K562 (cell line): ENCODE measurements at regions not wholly inside any gene's neighbourhood (a gene's known extent, or its start where the extent isn't known, plus 50 kb on each side); places are given as distances from the start of the nearest gene placed in this dataset.

ENCODE experiments used
- ATAC-seq: fragments of 200-7000 bp; cut with Tn5 transposase; 3 replicates; pipeline ENCODE4 v1.9.1; 2020; ENCODE audit warnings: moderate library complexity
- BruUV-seq: library from RNA; stranded (reverse); fragments of 400-500 nt; replicated peaks from 2 replicates; lab custom pipeline; 2021; lab: Mats Ljungman, UMichigan
- CTCF ChIA-PET: fragments of 300-600 bp; formaldehyde crosslinking; extraction: SDS; loops from one replicate; lab custom pipeline; 2021; ENCODE audit warnings: low intra/inter-chr PET ratio; lab: Yijun Ruan, JAX
- POLR2A ChIA-PET: fragments of 300-600, 350-650 bp; sonication (Branson Sonifier 250); formaldehyde crosslinking; extraction: SDS; loops from one replicate; lab custom pipeline; 2021; ENCODE audit warnings: antibody characterized with exemption, inconsistent platforms; lab: Yijun Ruan, JAX
- DNase-seq, 4 experiments: peaks; one replicate each; pipeline versions ENCODE4 v3.0.0 to v3.0.0-alpha.2; 2011 to 2018; ENCODE audit warnings: low spot score in 3 of 4, mixed read lengths in 3 of 4; ENCODE audit errors: extremely low read depth in 1 of 4
- FAIRE-seq: peaks from 2 replicates; lab custom pipeline; 2011; peaks lifted over from hg19 to GRCh38; lab: Jason Lieb, UNC
- H2AFZ ChIP-seq: 2 replicates; pipeline ENCODE4 v1.6.0; 2011; ENCODE audit warnings: low read depth, low read length, control low read depth, inconsistent platforms
- H3K27ac ChIP-seq: fragments of 200-600 bp; 3 replicates; pipeline ENCODE4 v1.8.0; 2011; ENCODE audit warnings: low read depth, mild to moderate bottlenecking, control low read depth, inconsistent platforms, low read length, moderate library complexity, mixed read lengths; ENCODE audit errors: extremely low read depth
- H3K27me3 ChIP-seq, 2 experiments: fragments of 300-600 bp in 1 of 2; 2 replicates in 1 of 2; 3 replicates in 1 of 2; pipeline versions ENCODE4 v1.6.0 to v1.8.0; 2011; ENCODE audit warnings: inconsistent platforms in 2 of 2, low read length in 2 of 2, mild to moderate bottlenecking in 1 of 2, mixed read lengths in 1 of 2, moderate library complexity in 1 of 2; ENCODE audit not compliant: control insufficient read depth in 2 of 2, insufficient read depth in 2 of 2
- H3K36me3 ChIP-seq: fragments of 300-600 bp; 3 replicates; pipeline ENCODE4 v1.8.0; 2011; ENCODE audit warnings: mild to moderate bottlenecking, low read length, inconsistent platforms; ENCODE audit not compliant: control insufficient read depth, insufficient read depth
- H3K4me1 ChIP-seq, 2 experiments: fragments of 200-600 bp in 1 of 2; replicated peaks in 1 of 2; 2 replicates in 1 of 2; 3 replicates in 1 of 2; pipeline versions ENCODE4 v1.5.1 to v1.8.0; 2011; ENCODE audit warnings: inconsistent platforms in 2 of 2, low read length in 2 of 2, mild to moderate bottlenecking in 1 of 2, mixed read lengths in 1 of 2, moderate library complexity in 1 of 2; ENCODE audit not compliant: control insufficient read depth in 2 of 2, insufficient read depth in 2 of 2
- H3K4me2 ChIP-seq: 2 replicates; pipeline ENCODE4 v1.6.1; 2011; ENCODE audit warnings: low read length, control low read depth, inconsistent platforms, mixed read lengths; ENCODE audit not compliant: insufficient read depth
- H3K4me3 ChIP-seq: fragments of 200-600 bp; sonication (generic), shearing (Covaris generic); 2 replicates; pipeline ENCODE4 v1.5.1; 2016; ENCODE audit warnings: control low read depth, inconsistent platforms
- H3K79me2 ChIP-seq: fragments of 200-600 bp; 3 replicates; pipeline ENCODE4 v1.8.0; 2011; ENCODE audit warnings: low read length, inconsistent platforms; ENCODE audit not compliant: control insufficient read depth, insufficient read depth
- H3K9ac ChIP-seq, 2 experiments: 2 replicates each; pipeline versions ENCODE4 v1.6.0 to v1.6.1; 2011; ENCODE audit warnings: low read depth in 2 of 2, low read length in 2 of 2, control low read depth in 1 of 2, inconsistent platforms in 1 of 2, mild to moderate bottlenecking in 1 of 2, mixed read lengths in 1 of 2; ENCODE audit not compliant: insufficient read depth in 1 of 2
- H3K9me1 ChIP-seq: one replicate; pipeline ENCODE4 v1.6.0; 2011; ENCODE audit warnings: inconsistent platforms, mild to moderate bottlenecking, low read length, moderate library complexity; ENCODE audit not compliant: control insufficient read depth, insufficient read depth
- H3K9me3 ChIP-seq: replicated peaks from 2 replicates; pipeline ENCODE4 v1.5.1; 2011; ENCODE audit warnings: low read depth, low read length, inconsistent platforms; ENCODE audit not compliant: control insufficient read depth, insufficient read depth
- H4K20me1 ChIP-seq: replicated peaks from 2 replicates; pipeline ENCODE4 v1.6.1; 2011; ENCODE audit warnings: low read length, inconsistent platforms, mixed read lengths; ENCODE audit not compliant: control insufficient read depth, insufficient read depth
- CHD4 ChIP-seq: fragments of 200-600 bp; sonication (generic); IDR thresholded peaks from 3 replicates; pipeline ENCODE4 v1.6.1; 2012; ENCODE audit warnings: low read depth, mild to moderate bottlenecking, mixed read lengths, low read length, inconsistent platforms; ENCODE audit not compliant: insufficient read depth, insufficient replicate concordance, poor library complexity, severe bottlenecking
- GATAD2B ChIP-seq: fragments of 450-650 bp; IDR thresholded peaks from 2 replicates; pipeline ENCODE4 v1.6.1; 2017; ENCODE audit warnings: mild to moderate bottlenecking, borderline replicate concordance
- KDM5B ChIP-seq: fragments of 200-600 bp; sonication (generic); IDR thresholded peaks from 2 replicates; pipeline ENCODE4 v1.6.1; 2012; ENCODE audit warnings: low read depth, mild to moderate bottlenecking, moderate library complexity, low read length, control low read depth, inconsistent platforms; ENCODE audit not compliant: insufficient replicate concordance
- SMC3 ChIP-seq: conservative IDR thresholded peaks from 2 replicates; pipeline ENCODE4 v1.6.1; 2011; ENCODE audit warnings: low read depth, low read length, improper control_type of control experiment; ENCODE audit not compliant: insufficient read depth
- ZNF165 ChIP-seq: fragments of 250-450 bp; sonication (Bioruptor Pico); IDR thresholded peaks from 2 replicates; pipeline ENCODE4 v1.4.0; 2020; ENCODE audit warnings: borderline replicate concordance
- ZNF589 ChIP-seq: fragments of 200-800 bp; sonication (Bioruptor generic); IDR thresholded peaks from 2 replicates; pipeline ENCODE4 v1.6.1; 2016; ENCODE audit warnings: low read depth, missing genetic modification characterization, missing compliant biosample characterization
- WGBS: fragments of 100-300 bp; shearing (Covaris generic); methylation state at CpG from one replicate; pipeline ENCODE4 v1.1.6; 2016; ENCODE audit warnings: low coverage, mixed read lengths; ENCODE audit not compliant: insufficient coverage; ENCODE audit errors: missing lambda C conversion rate; 5-methylcytosine and 5-hydroxymethylcytosine counted together
- in situ Hi-C: fragments of 300-500 bp; cut with MboI; formaldehyde crosslinking; loops from 4 replicates; pipeline ENCODE4 v1.15.0; 2018; ENCODE audit warnings: inconsistent platforms, mixed read lengths
- intact Hi-C: fragments of 100-400 bp; cut with micrococcal nuclease; formaldehyde crosslinking; loops from 2 replicates; pipeline ENCODE4 v1.14.2; 2022
- TF ChIP-seq, protein P1 (sequence below): fragments of 450-650 bp; IDR thresholded peaks from 2 replicates; pipeline ENCODE4 v1.7.0; 2016; ENCODE audit warnings: borderline replicate concordance
- TF ChIP-seq, protein P2 (sequence below): fragments of 450-650 bp; formaldehyde crosslinking; IDR thresholded peaks from 2 replicates; pipeline ENCODE4 v1.4.0; 2020; ENCODE audit warnings: mild to moderate bottlenecking
- TF ChIP-seq, protein P3 (sequence below), 2 experiments: fragments of 250-450 bp in 1 of 2; fragments of 450-650 bp in 1 of 2; sonication (Bioruptor Pico) in 1 of 2; IDR thresholded peaks; 2 replicates each; pipeline versions ENCODE4 v1.6.1 to v1.8.0; 2016 to 2021; ENCODE audit warnings: mild to moderate bottlenecking in 2 of 2, moderate library complexity in 2 of 2, missing compliant biosample characterization in 1 of 2, missing genetic modification characterization in 1 of 2

DNA sequence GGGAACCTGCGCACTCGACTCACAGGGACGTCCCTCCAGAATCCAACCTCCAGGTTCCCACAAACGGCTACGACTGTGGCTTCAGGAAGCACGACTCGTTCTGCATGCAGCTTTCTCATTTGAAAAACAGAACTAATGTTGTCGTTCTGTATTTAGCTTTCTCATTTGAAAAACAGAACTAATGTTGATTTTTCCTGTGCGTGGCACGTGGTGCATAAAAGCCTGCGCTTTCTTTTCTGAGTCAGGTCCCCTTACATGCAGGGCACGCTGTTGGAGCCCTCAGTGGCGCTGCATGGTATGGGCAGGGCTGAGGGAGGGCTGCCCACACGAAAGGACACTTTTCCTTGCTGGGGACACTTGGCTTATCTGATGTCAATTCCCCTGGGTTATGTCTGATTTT lies 124.3 kb downstream of the TMEM18 start:
- no peak overlapping the region for H3K9ac ChIP-seq
- H3K79me2 ChIP-seq: no peaks in the 10 kb centered on the region
- H3K27ac ChIP-seq: no peak overlapping the region
- H3K4me3 ChIP-seq: no peak overlapping the region
- no TSS peak for BruUV-seq
- H3K9me3 ChIP-seq: no peaks in the 10 kb centered on the region
- ATAC-seq (no peak), FAIRE-seq (no peak), DNase-seq (no peak)
- WGBS: under 1% methylated on average over 14 of the region's 14 CpGs
- H3K27me3 ChIP-seq: peaks cover 24 to 70% of the 10 kb centered on the region in 2 experiments; a peak in 4 of 5 replicates
- H3K4me2 ChIP-seq: no peak overlapping the region
- POLR2A ChIA-PET: interaction anchor here (0.6 to 1.2 kb wide), 4 partner anchors 49 to 151 kb away, joined by 3 to 5 read pairs (median 3); no protein-coding TSS in a partner anchor
- H3K4me1 ChIP-seq: peaks cover 0 to 4% of the 10 kb centered on the region in 2 experiments; a peak in 1 of 5 replicates
- no peaks in the 10 kb centered on the region for H3K9me1 ChIP-seq
- no peaks in the 10 kb centered on the region for H4K20me1 ChIP-seq
- no peaks in the 10 kb centered on the region for H3K36me3 ChIP-seq
- CTCF ChIA-PET: no interaction called here
- intact Hi-C loops (no loop called here), in situ Hi-C loops (no loop called here)
- no peak overlapping the region for H2AFZ ChIP-seq
- TF ChIP-seq KDM5B (no peak), GATAD2B (no peak), ZNF589 (CRISPR knock-in tag) (no peak), CHD4 (no peak), SMC3 (no peak), ZNF165 (CRISPR knock-in tag) (no peak)
- TF ChIP-seq, protein P1, sequence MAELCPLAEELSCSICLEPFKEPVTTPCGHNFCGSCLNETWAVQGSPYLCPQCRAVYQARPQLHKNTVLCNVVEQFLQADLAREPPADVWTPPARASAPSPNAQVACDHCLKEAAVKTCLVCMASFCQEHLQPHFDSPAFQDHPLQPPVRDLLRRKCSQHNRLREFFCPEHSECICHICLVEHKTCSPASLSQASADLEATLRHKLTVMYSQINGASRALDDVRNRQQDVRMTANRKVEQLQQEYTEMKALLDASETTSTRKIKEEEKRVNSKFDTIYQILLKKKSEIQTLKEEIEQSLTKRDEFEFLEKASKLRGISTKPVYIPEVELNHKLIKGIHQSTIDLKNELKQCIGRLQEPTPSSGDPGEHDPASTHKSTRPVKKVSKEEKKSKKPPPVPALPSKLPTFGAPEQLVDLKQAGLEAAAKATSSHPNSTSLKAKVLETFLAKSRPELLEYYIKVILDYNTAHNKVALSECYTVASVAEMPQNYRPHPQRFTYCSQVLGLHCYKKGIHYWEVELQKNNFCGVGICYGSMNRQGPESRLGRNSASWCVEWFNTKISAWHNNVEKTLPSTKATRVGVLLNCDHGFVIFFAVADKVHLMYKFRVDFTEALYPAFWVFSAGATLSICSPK: no peak
- TF ChIP-seq, protein P2, sequence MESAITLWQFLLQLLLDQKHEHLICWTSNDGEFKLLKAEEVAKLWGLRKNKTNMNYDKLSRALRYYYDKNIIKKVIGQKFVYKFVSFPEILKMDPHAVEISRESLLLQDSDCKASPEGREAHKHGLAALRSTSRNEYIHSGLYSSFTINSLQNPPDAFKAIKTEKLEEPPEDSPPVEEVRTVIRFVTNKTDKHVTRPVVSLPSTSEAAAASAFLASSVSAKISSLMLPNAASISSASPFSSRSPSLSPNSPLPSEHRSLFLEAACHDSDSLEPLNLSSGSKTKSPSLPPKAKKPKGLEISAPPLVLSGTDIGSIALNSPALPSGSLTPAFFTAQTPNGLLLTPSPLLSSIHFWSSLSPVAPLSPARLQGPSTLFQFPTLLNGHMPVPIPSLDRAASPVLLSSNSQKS (CRISPR knock-in tag): no peak
- TF ChIP-seq, protein P3, sequence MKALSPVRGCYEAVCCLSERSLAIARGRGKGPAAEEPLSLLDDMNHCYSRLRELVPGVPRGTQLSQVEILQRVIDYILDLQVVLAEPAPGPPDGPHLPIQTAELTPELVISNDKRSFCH (CRISPR knock-in tag; IDR thresholded peaks at IDR 0.05): no peak
- TF ChIP-seq, protein P3 (tag; IDR thresholded peaks at IDR 0.05): no peak
